Hepatocyte (in vitro differentiated cells): ENCODE measurements at regions not wholly inside any gene's neighbourhood (a gene's known extent, or its start where the extent isn't known, plus 50 kb on each side); places are given as distances from the start of the nearest gene placed in this dataset.

Experiments
- DNase-seq: peaks from one replicate; pipeline ENCODE4 v3.0.0-alpha.2; 2016; ENCODE audit warnings: low spot score
- H2AFZ ChIP-seq: fragments of 200-600 bp; sonication (generic); 2 replicates; pipeline ENCODE4 v1.6.0; 2016; ENCODE audit warnings: antibody characterized with exemption, mild to moderate bottlenecking
- H3K27ac ChIP-seq: fragments of 200-600 bp; sonication (generic); 2 replicates; pipeline ENCODE4 v1.5.1; 2016; ENCODE audit warnings: mild to moderate bottlenecking
- H3K27me3 ChIP-seq: fragments of 200-600 bp; sonication (generic); 2 replicates; pipeline ENCODE4 v1.6.1; 2016
- H3K36me3 ChIP-seq: fragments of 200-600 bp; sonication (generic); replicated peaks from 2 replicates; pipeline ENCODE4 v1.5.1; 2016; ENCODE audit warnings: low read depth; ENCODE audit not compliant: insufficient read depth
- H3K4me1 ChIP-seq: fragments of 200-600 bp; sonication (generic); 2 replicates; pipeline ENCODE4 v1.5.1; 2016; ENCODE audit warnings: mild to moderate bottlenecking, moderate library complexity; ENCODE audit not compliant: insufficient read depth
- H3K4me2 ChIP-seq: fragments of 200-600 bp; sonication (generic); 2 replicates; pipeline ENCODE4 v1.6.0; 2016
- H3K4me3 ChIP-seq: fragments of 200-600 bp; sonication (generic); 2 replicates; pipeline ENCODE4 v1.5.1; 2016; ENCODE audit warnings: mild to moderate bottlenecking
- H3K79me2 ChIP-seq: fragments of 200-600 bp; sonication (generic); 2 replicates; pipeline ENCODE4 v1.6.0; 2017; ENCODE audit warnings: mild to moderate bottlenecking
- H3K9me2 ChIP-seq: fragments of 200-600 bp; sonication (generic); replicated peaks from 2 replicates; pipeline ENCODE4 v1.6.0; 2017; ENCODE audit warnings: mild to moderate bottlenecking; ENCODE audit not compliant: insufficient read depth
- H3K9me3 ChIP-seq: fragments of 200-600 bp; sonication (generic); 2 replicates; pipeline ENCODE4 v1.5.1; 2016; ENCODE audit warnings: low read depth, mild to moderate bottlenecking
- H4K20me1 ChIP-seq: fragments of 200-600 bp; sonication (generic); 2 replicates; pipeline ENCODE4 v1.6.0; 2016; ENCODE audit warnings: mild to moderate bottlenecking; ENCODE audit not compliant: insufficient read depth, poor library complexity, severe bottlenecking
- EZH2 ChIP-seq: fragments of 200-600 bp; sonication (generic); IDR thresholded peaks from 2 replicates; pipeline ENCODE4 v1.6.1; 2016; ENCODE audit warnings: antibody characterized with exemption, mild to moderate bottlenecking, borderline replicate concordance
- EZH2phosphoT487 ChIP-seq: fragments of 200-600 bp; sonication (generic); IDR thresholded peaks from one replicate; pipeline ENCODE4 v1.6.1; 2018; ENCODE audit warnings: antibody characterized with exemption, mild to moderate bottlenecking, low read depth, moderate library complexity; ENCODE audit not compliant: unreplicated experiment, severe bottlenecking
- WGBS: methylation state at CpG from one replicate; pipeline ENCODE4 v1.1.6; 2016; ENCODE audit warnings: low lambda C conversion rate; ENCODE audit errors: missing lambda C conversion rate; 5-methylcytosine and 5-hydroxymethylcytosine counted together
- TF ChIP-seq, protein P1 (sequence below): fragments of 200-600 bp; sonication (generic); IDR thresholded peaks from 2 replicates; pipeline ENCODE4 v1.5.1; 2016; ENCODE audit warnings: antibody characterized with exemption, mild to moderate bottlenecking; ENCODE audit not compliant: poor library complexity

DNA sequence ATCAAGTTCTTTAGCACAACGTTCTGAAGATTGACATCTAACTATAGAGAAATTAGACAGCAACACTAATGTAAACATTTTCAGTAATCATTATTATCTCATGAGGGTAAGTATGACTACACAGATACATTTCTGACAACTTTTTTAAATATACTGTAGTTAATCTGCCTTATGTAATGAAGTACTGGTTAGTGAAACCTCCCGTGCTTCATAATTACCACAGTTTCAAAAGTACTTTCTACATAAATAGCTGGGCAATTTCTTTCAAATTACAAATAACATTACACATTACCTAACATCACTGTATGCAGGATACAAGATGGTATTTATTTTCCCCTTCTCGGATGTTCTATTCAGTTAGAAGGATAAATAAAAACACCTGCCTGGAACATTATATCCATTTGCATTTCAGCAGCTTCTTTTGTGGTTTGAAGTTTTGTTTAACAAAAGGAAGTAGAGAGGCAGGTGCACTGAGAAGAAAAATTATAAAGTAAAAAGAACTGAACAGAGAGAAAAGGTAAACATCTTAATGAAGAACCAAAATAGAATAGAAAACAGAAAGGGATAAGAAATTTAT is 1241.5 kb upstream of the GBE1 start:
- H3K4me3 ChIP-seq = no peak overlapping the region
- no peak for TF ChIP-seq EZH2phosphoT487
- TF ChIP-seq, protein P1, sequence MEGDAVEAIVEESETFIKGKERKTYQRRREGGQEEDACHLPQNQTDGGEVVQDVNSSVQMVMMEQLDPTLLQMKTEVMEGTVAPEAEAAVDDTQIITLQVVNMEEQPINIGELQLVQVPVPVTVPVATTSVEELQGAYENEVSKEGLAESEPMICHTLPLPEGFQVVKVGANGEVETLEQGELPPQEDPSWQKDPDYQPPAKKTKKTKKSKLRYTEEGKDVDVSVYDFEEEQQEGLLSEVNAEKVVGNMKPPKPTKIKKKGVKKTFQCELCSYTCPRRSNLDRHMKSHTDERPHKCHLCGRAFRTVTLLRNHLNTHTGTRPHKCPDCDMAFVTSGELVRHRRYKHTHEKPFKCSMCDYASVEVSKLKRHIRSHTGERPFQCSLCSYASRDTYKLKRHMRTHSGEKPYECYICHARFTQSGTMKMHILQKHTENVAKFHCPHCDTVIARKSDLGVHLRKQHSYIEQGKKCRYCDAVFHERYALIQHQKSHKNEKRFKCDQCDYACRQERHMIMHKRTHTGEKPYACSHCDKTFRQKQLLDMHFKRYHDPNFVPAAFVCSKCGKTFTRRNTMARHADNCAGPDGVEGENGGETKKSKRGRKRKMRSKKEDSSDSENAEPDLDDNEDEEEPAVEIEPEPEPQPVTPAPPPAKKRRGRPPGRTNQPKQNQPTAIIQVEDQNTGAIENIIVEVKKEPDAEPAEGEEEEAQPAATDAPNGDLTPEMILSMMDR = no peak
- TF ChIP-seq EZH2 = no peak
- H3K27ac ChIP-seq = no peak overlapping the region
- no peaks in the 10 kb centered on the region for H3K4me1 ChIP-seq
- no peaks in the 10 kb centered on the region for H3K9me3 ChIP-seq
- no peaks in the 10 kb centered on the region for H3K27me3 ChIP-seq
- H3K36me3 ChIP-seq = no peaks in the 10 kb centered on the region
- no peaks in the 10 kb centered on the region for H3K79me2 ChIP-seq
- WGBS = 55% methylated on average over 3 of the region's 3 CpGs
- H3K9me2 ChIP-seq = no peaks in the 10 kb centered on the region
- no peaks in the 10 kb centered on the region for H4K20me1 ChIP-seq
- H2AFZ ChIP-seq = no peak overlapping the region
- no peak overlapping the region for H3K4me2 ChIP-seq
- DNase-seq = no peak

DNA sequence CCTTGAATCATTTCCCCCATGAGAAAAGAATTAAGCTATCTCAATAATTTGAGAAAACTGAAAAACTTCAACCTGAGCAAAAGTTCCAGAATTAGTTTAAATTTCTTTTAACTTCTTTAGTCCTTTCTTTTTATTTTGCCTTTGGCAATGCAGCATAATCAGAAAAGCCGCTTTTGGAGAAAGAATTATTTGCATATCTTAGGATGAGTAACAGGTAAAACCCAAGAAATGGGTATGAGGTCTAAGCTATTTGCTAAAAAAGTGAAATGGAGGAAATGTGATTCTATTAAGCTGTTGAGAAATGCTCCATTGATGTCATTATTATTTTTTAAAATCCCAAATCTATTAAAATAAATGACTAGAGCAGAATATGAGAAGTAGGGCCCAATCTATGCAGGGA is 1238.3 kb upstream of the GBE1 start:
- H3K27ac ChIP-seq = no peak overlapping the region
- H3K36me3 ChIP-seq = no peaks in the 10 kb centered on the region
- H3K27me3 ChIP-seq = no peaks in the 10 kb centered on the region
- H3K9me3 ChIP-seq = no peaks in the 10 kb centered on the region
- 84% methylated on average over 1 of the region's 1 CpG for WGBS
- no peak overlapping the region for H3K4me3 ChIP-seq
- TF ChIP-seq EZH2 (no peak), EZH2phosphoT487 (no peak)
- TF ChIP-seq, protein P1 = no peak
- H2AFZ ChIP-seq = no peak overlapping the region
- no peaks in the 10 kb centered on the region for H3K4me1 ChIP-seq
- no peaks in the 10 kb centered on the region for H3K79me2 ChIP-seq
- no peaks in the 10 kb centered on the region for H3K9me2 ChIP-seq
- no peak for DNase-seq
- no peak overlapping the region for H3K4me2 ChIP-seq
- no peaks in the 10 kb centered on the region for H4K20me1 ChIP-seq

DNA sequence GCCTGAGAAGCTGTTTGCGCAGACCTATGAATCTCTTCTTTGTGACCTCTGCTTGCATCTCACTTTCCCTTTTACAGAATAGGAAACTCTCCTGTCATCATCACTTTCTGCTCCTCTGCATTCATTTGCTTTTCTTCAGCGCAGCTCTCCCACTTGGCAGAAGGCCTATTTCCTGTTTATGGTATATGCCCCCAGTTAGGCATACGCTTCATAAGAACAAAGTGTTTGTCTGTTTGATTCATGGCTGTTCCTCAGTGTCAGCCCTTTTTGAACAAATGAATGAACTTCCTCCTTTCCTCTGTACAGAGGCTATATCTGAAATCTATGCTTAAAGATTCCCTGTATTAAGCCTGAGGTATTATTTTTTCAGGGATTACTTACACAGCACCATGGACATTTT is 1216.9 kb upstream of the GBE1 start:
- 67% methylated on average over 3 of the region's 3 CpGs for WGBS
- H3K79me2 ChIP-seq = no peaks in the 10 kb centered on the region

More for the DNA sequence above, 1216.9 kb upstream of the GBE1 start:
- H3K27ac ChIP-seq = no peak overlapping the region
- no peak overlapping the region for H3K4me3 ChIP-seq
- no peaks in the 10 kb centered on the region for H3K36me3 ChIP-seq
- no peak overlapping the region for H2AFZ ChIP-seq
- TF ChIP-seq, protein P1 = no peak
- TF ChIP-seq EZH2phosphoT487 = no peak
- no peak for TF ChIP-seq EZH2
- H4K20me1 ChIP-seq = no peaks in the 10 kb centered on the region
- H3K27me3 ChIP-seq = no peaks in the 10 kb centered on the region
- no peaks in the 10 kb centered on the region for H3K9me2 ChIP-seq
- no peak for DNase-seq
- H3K4me1 ChIP-seq = no peaks in the 10 kb centered on the region
- H3K9me3 ChIP-seq = no peaks in the 10 kb centered on the region
- no peak overlapping the region for H3K4me2 ChIP-seq
